Superior temporal gyrus (tissue), 1 donor: ENCODE measurements at regions not wholly inside any gene's neighbourhood (a gene's known extent, or its start where the extent isn't known, plus 50 kb on each side); places are given as distances from the start of the nearest gene placed in this dataset.
A peak's percentile ranks its signal among the peaks of the same experiment; 100 is the strongest.
"Not testable (repeated sequence)": the region's sequence is repeated elsewhere in the genome, so short reads cannot be mapped to it uniquely, and the experiment has no call there.

Experiments
- DNase-seq: peaks from one replicate; pipeline ENCODE4 v3.0.0-alpha.2; 2016; ENCODE audit errors: extremely low spot score

GRCh38 chr6:66159937-66160336 is 452.9 kb upstream of the EYS start:
- no peak for DNase-seq

GRCh38 chr6:66153247-66153646 is 446.2 kb upstream of the EYS start:
- no peak for DNase-seq

GRCh38 chr6:66149132-66149531 is 442.1 kb upstream of the EYS start:
- DNase-seq: no peak

- no peak for DNase-seq
These were observed 438.8 kb upstream of the EYS start for GRCh38 chr6:66145867-66146266.

- no peak for DNase-seq
These were observed 427.0 kb upstream of the EYS start for GRCh38 chr6:66134021-66134420.

- no peak for DNase-seq
These were observed 421.6 kb upstream of the EYS start for GRCh38 chr6:66128656-66129055.

GRCh38 chr6:66128243-66128642 is 421.2 kb upstream of the EYS start:
- DNase-seq: peak; percentile 45

GRCh38 chr6:66127061-66127460 is 420.0 kb upstream of the EYS start:
- no peak for DNase-seq

GRCh38 chr6:66126358-66126757 is 419.3 kb upstream of the EYS start:
- no peak for DNase-seq

- DNase-seq: no peak
These were observed 396.9 kb upstream of the EYS start for GRCh38 chr6:66103954-66104353.

GRCh38 chr6:66103354-66103753 is 396.3 kb upstream of the EYS start:
- no peak for DNase-seq

- DNase-seq: no peak
These were observed 389.7 kb upstream of the EYS start for GRCh38 chr6:66096679-66097078.

GRCh38 chr6:66094615-66095014 is 387.6 kb upstream of the EYS start:
- no peak for DNase-seq

- not testable (repeated sequence) for DNase-seq
These were observed 385.3 kb upstream of the EYS start for GRCh38 chr6:66092306-66092705.

GRCh38 chr6:66086532-66086931 is 379.5 kb upstream of the EYS start:
- DNase-seq: no peak

GRCh38 chr6:66082914-66083313 is 375.9 kb upstream of the EYS start:
- no peak for DNase-seq

- DNase-seq: no peak
These were observed 361.9 kb upstream of the EYS start for GRCh38 chr6:66068907-66069306.

- DNase-seq: no peak
These were observed 361.0 kb upstream of the EYS start for GRCh38 chr6:66068033-66068432.

GRCh38 chr6:66065313-66065712 is 358.3 kb upstream of the EYS start:
- no peak for DNase-seq

- no peak for DNase-seq
These were observed 350.0 kb upstream of the EYS start for GRCh38 chr6:66057034-66057433.

GRCh38 chr6:66054967-66055366 is 347.9 kb upstream of the EYS start:
- DNase-seq: no peak

GRCh38 chr6:66051812-66052211 is 344.8 kb upstream of the EYS start:
- no peak for DNase-seq

GRCh38 chr6:66048684-66049474 is 341.9 kb upstream of the EYS start:
- DNase-seq: no peak

- no peak for DNase-seq
These were observed 325.6 kb upstream of the EYS start for GRCh38 chr6:66032626-66033025.
